ENCODE measurements at regions not wholly inside any gene's neighbourhood (a gene's known extent, or its start where the extent isn't known, plus 50 kb on each side); places are given as distances from the start of the nearest gene placed in this dataset.

DNA sequence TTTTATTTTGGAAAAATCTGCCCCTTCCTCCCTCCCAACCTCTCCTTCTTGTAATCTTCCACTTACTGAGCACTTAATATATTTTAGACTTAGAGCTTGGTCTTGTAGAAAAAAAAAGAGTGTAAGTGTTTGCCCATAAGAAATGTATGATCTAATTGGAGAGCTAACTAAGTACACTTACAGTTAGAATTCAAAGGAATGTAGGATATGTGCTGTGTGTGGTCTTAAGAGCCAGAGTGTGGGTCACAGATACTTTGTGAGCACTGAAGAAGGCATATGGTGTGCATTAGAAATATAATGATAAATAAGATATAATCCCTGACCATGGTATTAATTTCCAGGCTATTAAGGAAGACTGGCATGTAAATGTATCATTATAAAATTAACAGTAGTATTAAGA is 91.8 kb upstream of the ZNF521 start:
- TF ChIP-seq CTCF (IDR thresholded peaks at IDR 0.05; ENCODE audit: control extremely low read depth, extremely low read depth, low read depth, missing control alignments): no peak
- DNase-seq (ENCODE audit: extremely low spot score): no peak
- POLR2A ChIA-PET: no interaction called here
- CTCF ChIA-PET: no interaction called here

GRCh38 chr18:25435149-25435782 is 83.3 kb upstream of the ZNF521 start:
- CTCF ChIA-PET: no interaction called here
- no peak for DNase-seq (ENCODE audit: extremely low spot score)

DNA sequence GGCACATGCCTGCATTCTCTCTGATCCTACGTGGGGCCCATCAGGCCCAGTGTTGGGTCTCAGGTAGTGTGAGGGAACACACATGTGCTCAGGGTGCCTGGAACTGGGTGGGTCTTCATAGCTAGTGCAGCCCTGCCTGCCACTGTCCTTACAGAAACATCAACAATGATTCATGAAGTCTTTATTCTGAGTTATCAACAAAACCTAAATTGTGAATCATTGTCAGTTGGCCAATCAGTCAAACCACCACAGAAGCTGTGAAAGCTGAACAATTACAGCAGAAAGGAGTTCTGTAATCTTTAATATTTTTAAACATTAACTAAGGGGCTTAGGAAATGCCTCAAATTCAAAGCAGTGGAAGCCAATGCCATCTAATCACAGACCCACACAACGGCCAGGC is 82.8 kb upstream of the ZNF521 start:
- ChIA-PET CTCF (interaction anchor here (0.8 kb wide), 1 partner anchor 16 kb away, joined by 3 read pairs; no protein-coding TSS in a partner anchor), POLR2A (no interaction called here)
- TF ChIP-seq CTCF (IDR thresholded peaks at IDR 0.05; ENCODE audit: control extremely low read depth, extremely low read depth, low read depth, missing control alignments): no peak
- DNase-seq (ENCODE audit: extremely low spot score): no peak

More at GRCh38 chr18:25435149-25435782, 83.3 kb upstream of the ZNF521 start:
- POLR2A ChIA-PET: no interaction called here
- TF ChIP-seq CTCF (IDR thresholded peaks at IDR 0.05; ENCODE audit: control extremely low read depth, extremely low read depth, low read depth, missing control alignments): no peak

DNA sequence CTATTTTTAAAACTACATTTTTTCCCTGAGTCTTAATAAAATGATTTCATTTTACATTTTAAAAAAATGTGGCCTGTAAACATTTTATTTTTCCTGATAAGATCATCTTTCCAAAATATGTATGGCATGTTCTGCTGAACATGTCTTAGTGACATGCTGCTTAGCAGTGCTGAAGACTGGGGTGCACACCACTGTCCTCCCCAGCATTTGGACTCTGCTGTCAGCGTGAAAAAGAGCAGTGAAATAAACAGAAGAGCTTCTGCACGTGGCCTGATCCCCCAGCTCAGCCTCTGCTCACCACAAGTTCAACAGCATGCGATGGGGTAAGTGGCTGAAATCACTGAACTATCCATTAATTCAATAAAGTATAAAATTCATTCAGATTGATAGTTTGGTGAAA is 81.6 kb upstream of the ZNF521 start:
- CTCF ChIA-PET: interaction anchor here (1.2 kb wide), 1 partner anchor 79 kb away, joined by 3 read pairs; no protein-coding TSS in a partner anchor
- TF ChIP-seq CTCF (IDR thresholded peaks at IDR 0.05; ENCODE audit: control extremely low read depth, extremely low read depth, low read depth, missing control alignments): no peak
- POLR2A ChIA-PET: no interaction called here
- no peak for DNase-seq (ENCODE audit: extremely low spot score)

GRCh38 chr18:25425024-25425423 is 73.1 kb upstream of the ZNF521 start:
- POLR2A ChIA-PET: no interaction called here
- CTCF ChIA-PET: no interaction called here
- no peak for DNase-seq (ENCODE audit: extremely low spot score)
- TF ChIP-seq CTCF (IDR thresholded peaks at IDR 0.05; ENCODE audit: control extremely low read depth, extremely low read depth, low read depth, missing control alignments): no peak

- no peak for TF ChIP-seq CTCF (IDR thresholded peaks at IDR 0.05; ENCODE audit: control extremely low read depth, extremely low read depth, low read depth, missing control alignments)
- ChIA-PET CTCF (no interaction called here), POLR2A (no interaction called here)
- no peak for DNase-seq (ENCODE audit: extremely low spot score)
Observed at GRCh38 chr18:25423760-25424159, 71.8 kb upstream of the ZNF521 start.

Data from GM10248 (cell line).